GM21515 (cell line): ENCODE measurements at regions not wholly inside any gene's neighbourhood (a gene's known extent, or its start where the extent isn't known, plus 50 kb on each side); places are given as distances from the start of the nearest gene placed in this dataset.
"Not testable (repeated sequence)": the region's sequence is repeated elsewhere in the genome, so short reads cannot be mapped to it uniquely, and the experiment has no call there.

Source experiments
- ATAC-seq: cut with Tn5 transposase; IDR thresholded peaks from one replicate; pipeline ENCODE4 v1.9.1; 2021; ENCODE audit not compliant: unreplicated experiment

GRCh38 chr20:48335308-48336050 lies 492.3 kb downstream of the PREX1 start:
- ATAC-seq = no peak

- ATAC-seq = no peak
Observed at GRCh38 chr20:48333707-48334106, 494.1 kb downstream of the PREX1 start.

GRCh38 chr20:48332555-48332954 lies 495.2 kb downstream of the PREX1 start:
- ATAC-seq = no peak

- ATAC-seq = no peak
Observed at GRCh38 chr20:48331518-48332286, 496.1 kb downstream of the PREX1 start.

- ATAC-seq = no peak
Observed at GRCh38 chr20:48329676-48330664, 497.8 kb downstream of the PREX1 start.

GRCh38 chr20:48329031-48329615 lies 498.7 kb downstream of the PREX1 start:
- no peak for ATAC-seq

- not testable (repeated sequence) for ATAC-seq
Observed at GRCh38 chr20:48327848-48328247, 500.0 kb downstream of the PREX1 start.

- no peak for ATAC-seq
Observed at GRCh38 chr20:48326868-48327267, 500.9 kb downstream of the PREX1 start.

- ATAC-seq = no peak
Observed at GRCh38 chr20:48326434-48326691, 501.4 kb downstream of the PREX1 start.

- no peak for ATAC-seq
Observed at GRCh38 chr20:48325656-48326433, 502.0 kb downstream of the PREX1 start.

- no peak for ATAC-seq
Observed at GRCh38 chr20:48324744-48325143, 503.1 kb downstream of the PREX1 start.

GRCh38 chr20:48321271-48321670 lies 506.5 kb downstream of the PREX1 start:
- no peak for ATAC-seq

GRCh38 chr20:48319943-48320584 lies 507.7 kb downstream of the PREX1 start:
- ATAC-seq = no peak

- no peak for ATAC-seq
Observed at GRCh38 chr20:48317578-48317977, 510.2 kb downstream of the PREX1 start.

- ATAC-seq = no peak
Observed at GRCh38 chr20:48314925-48315592, 512.7 kb downstream of the PREX1 start.

- no peak for ATAC-seq
Observed at GRCh38 chr20:48313324-48313723, 514.5 kb downstream of the PREX1 start.

GRCh38 chr20:48311956-48312355 lies 515.8 kb downstream of the PREX1 start:
- ATAC-seq = no peak

- ATAC-seq = no peak
Observed at GRCh38 chr20:48310305-48310704, 517.5 kb downstream of the PREX1 start.

- no peak for ATAC-seq
Observed at GRCh38 chr20:48309293-48309692, 518.5 kb downstream of the PREX1 start.
